Caco-2 (cell line): ENCODE measurements at regions not wholly inside any gene's neighbourhood (a gene's known extent, or its start where the extent isn't known, plus 50 kb on each side); places are given as distances from the start of the nearest gene placed in this dataset.

Experiments used
- BruUV-seq: library from RNA; stranded (reverse); fragments of 400-500 nt; replicated peaks from 2 replicates; lab custom pipeline; 2021; lab: Mats Ljungman, UMichigan
- CTCF ChIA-PET: fragments of 300-600 bp; sonication (Branson Sonifier 250); formaldehyde crosslinking; loops from one replicate; lab custom pipeline; 2022; ENCODE audit warnings: antibody characterized with exemption; lab: Charles Lee
- POLR2A ChIA-PET: fragments of 300-600 bp; sonication (Branson Sonifier 250); formaldehyde crosslinking; loops from one replicate; lab custom pipeline; 2022; ENCODE audit warnings: antibody characterized with exemption; lab: Charles Lee
- DNase-seq, 2 experiments: peaks; one replicate each; pipeline versions ENCODE4 v3.0.0 to v3.0.0-alpha.2; 2020 to 2022
- H3K27me3 ChIP-seq: replicated peaks from 2 replicates; pipeline ENCODE4 v1.6.0; 2011; ENCODE audit warnings: low read length; ENCODE audit not compliant: control insufficient read depth, insufficient read depth
- H3K36me3 ChIP-seq: 2 replicates; pipeline ENCODE4 v1.5.1; 2011; ENCODE audit warnings: low read length; ENCODE audit not compliant: control insufficient read depth, insufficient read depth
- H3K4me1 ChIP-seq: fragments of 250-450 bp; sonication (Bioruptor Pico); 2 replicates; pipeline ENCODE4 v1.5.1; 2020; ENCODE audit warnings: mild to moderate bottlenecking
- H3K4me3 ChIP-seq: 2 replicates; pipeline ENCODE4 v1.5.1; 2011; ENCODE audit warnings: low read depth, mild to moderate bottlenecking, control low read depth, low read length
- H3K9me3 ChIP-seq: fragments of 250-450 bp; sonication (Bioruptor Pico); 2 replicates; pipeline ENCODE4 v1.5.1; 2020; ENCODE audit warnings: mild to moderate bottlenecking, moderate library complexity
- H3K27ac Mint-ChIP-seq: one replicate; pipeline ENCODE4 v1.8.0; 2022; ENCODE audit warnings: mixed read lengths; ENCODE audit not compliant: unreplicated experiment
- H3K27me3 Mint-ChIP-seq: one replicate; pipeline ENCODE4 v1.8.0; 2022; ENCODE audit warnings: mixed read lengths; ENCODE audit not compliant: insufficient read depth, unreplicated experiment
- H3K36me3 Mint-ChIP-seq: one replicate; pipeline ENCODE4 v1.8.0; 2022; ENCODE audit warnings: mild to moderate bottlenecking, mixed read lengths; ENCODE audit not compliant: insufficient read depth, unreplicated experiment
- H3K4me1 Mint-ChIP-seq: one replicate; pipeline ENCODE4 v1.8.0; 2022; ENCODE audit warnings: low read depth, mixed read lengths; ENCODE audit not compliant: unreplicated experiment
- H3K4me3 Mint-ChIP-seq: one replicate; pipeline ENCODE4 v1.8.0; 2022; ENCODE audit warnings: mild to moderate bottlenecking, moderate library complexity, mixed read lengths; ENCODE audit not compliant: unreplicated experiment
- H3K9me3 Mint-ChIP-seq: one replicate; pipeline ENCODE4 v1.8.0; 2022; ENCODE audit warnings: mixed read lengths; ENCODE audit not compliant: unreplicated experiment
- intact Hi-C: fragments of 100-400 bp; cut with micrococcal nuclease; formaldehyde crosslinking; loops from one replicate; pipeline ENCODE4 v1.10.0; 2022; ENCODE audit not compliant: unreplicated experiment
- TF ChIP-seq, protein P1 (sequence below), 2 experiments: fragments of 200-600 bp in 1 of 2; IDR thresholded peaks; 1 replicate in 1 of 2; 2 replicates in 1 of 2; pipeline versions ENCODE4 v1.5.1 to v1.8.0; 2011 to 2022; ENCODE audit warnings: antibody characterized with exemption in 1 of 2, control low read depth in 1 of 2, inconsistent platforms in 1 of 2, low read depth in 1 of 2, low read length in 1 of 2, mild to moderate bottlenecking in 1 of 2, moderate library complexity in 1 of 2; ENCODE audit not compliant: insufficient read depth in 1 of 2, severe bottlenecking in 1 of 2, unreplicated experiment in 1 of 2

DNA sequence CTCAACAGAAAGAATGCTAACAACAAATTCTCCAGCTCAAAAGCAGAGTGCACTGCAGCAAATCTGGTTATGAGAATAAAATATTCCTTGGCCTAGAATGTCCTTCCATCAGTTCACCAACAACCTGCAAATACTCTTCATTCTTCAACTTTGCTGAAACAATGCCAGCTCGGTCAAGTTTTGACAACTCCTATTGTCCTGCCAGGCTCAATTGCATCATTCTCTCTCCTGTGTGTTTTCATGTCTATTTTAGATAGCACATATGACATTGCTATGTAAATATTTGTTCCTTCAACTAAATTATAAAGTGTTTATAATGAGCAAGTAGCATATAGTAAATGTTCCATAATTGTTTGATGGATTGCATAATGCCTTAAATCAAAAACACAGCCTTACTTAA, 463.8 kb downstream of the TLE1 start:
- no peaks in the 10 kb centered on the region for H3K36me3 ChIP-seq
- no peaks in the 10 kb centered on the region for H3K36me3 Mint-ChIP-seq
- no peaks in the 10 kb centered on the region for H3K9me3 Mint-ChIP-seq
- TF ChIP-seq, protein P1, sequence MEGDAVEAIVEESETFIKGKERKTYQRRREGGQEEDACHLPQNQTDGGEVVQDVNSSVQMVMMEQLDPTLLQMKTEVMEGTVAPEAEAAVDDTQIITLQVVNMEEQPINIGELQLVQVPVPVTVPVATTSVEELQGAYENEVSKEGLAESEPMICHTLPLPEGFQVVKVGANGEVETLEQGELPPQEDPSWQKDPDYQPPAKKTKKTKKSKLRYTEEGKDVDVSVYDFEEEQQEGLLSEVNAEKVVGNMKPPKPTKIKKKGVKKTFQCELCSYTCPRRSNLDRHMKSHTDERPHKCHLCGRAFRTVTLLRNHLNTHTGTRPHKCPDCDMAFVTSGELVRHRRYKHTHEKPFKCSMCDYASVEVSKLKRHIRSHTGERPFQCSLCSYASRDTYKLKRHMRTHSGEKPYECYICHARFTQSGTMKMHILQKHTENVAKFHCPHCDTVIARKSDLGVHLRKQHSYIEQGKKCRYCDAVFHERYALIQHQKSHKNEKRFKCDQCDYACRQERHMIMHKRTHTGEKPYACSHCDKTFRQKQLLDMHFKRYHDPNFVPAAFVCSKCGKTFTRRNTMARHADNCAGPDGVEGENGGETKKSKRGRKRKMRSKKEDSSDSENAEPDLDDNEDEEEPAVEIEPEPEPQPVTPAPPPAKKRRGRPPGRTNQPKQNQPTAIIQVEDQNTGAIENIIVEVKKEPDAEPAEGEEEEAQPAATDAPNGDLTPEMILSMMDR (IDR thresholded peaks at IDR 0.05; ENCODE audit: insufficient read depth in 1 of 2, low read depth in 1 of 2, low read length in 1 of 2, severe bottlenecking in 1 of 2, unreplicated experiment in 1 of 2), result no peak
- no TSS peak for BruUV-seq
- intact Hi-C loops, result no loop called here
- POLR2A ChIA-PET, result no interaction called here
- H3K4me3 ChIP-seq, result no peak overlapping the region
- H3K27me3 Mint-ChIP-seq, result no peaks in the 10 kb centered on the region
- no peaks in the 10 kb centered on the region for H3K9me3 ChIP-seq
- no peak for DNase-seq
- H3K4me1 Mint-ChIP-seq, result no peaks in the 10 kb centered on the region
- no peak overlapping the region for H3K4me3 Mint-ChIP-seq
- no peaks in the 10 kb centered on the region for H3K4me1 ChIP-seq
- CTCF ChIA-PET, result no interaction called here
- no peaks in the 10 kb centered on the region for H3K27me3 ChIP-seq
- H3K27ac Mint-ChIP-seq, result no peak overlapping the region

DNA sequence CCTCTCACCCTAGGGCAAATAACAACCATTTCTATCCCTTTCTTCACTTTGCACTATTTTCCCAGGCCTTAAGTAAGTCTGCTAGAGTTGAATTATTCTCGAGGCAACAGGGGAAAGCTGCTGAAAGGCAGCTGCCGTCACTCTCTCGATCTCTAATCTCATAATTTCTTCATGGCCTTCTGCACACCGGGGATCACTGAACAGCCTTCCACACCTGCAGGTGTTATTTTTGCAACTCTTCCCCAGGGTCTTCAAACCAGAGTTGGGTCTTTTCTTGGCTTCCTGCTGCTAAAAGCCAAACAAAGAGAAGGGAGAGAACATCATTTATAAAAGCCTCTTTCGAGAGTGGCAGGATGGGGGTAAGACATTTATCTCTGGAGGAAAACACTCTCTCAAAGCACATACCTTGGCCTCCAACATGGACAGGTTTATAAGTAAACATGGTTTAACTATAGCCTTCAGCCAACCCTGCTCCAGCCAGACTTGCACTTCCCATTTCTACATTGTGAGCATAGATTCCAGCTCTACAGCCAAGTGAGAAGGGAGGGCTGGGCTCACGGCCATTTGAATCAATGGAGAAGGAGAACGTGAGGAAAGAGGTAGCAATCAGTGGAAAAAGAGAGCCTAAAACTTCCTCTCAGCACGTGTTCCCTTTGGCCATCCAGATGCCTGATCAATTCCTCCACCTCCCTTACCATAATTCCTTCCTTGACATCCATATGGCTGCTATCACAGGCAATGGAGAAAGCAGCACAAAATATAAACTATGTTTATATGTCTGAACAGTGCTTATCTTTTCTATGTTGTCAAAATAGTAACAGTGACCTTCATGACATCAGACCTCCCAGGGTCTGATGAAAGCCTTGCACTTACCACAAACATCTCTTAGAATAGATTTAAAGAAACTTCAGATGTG, 464.9 kb downstream of the TLE1 start:
- DNase-seq, result no peak

DNA sequence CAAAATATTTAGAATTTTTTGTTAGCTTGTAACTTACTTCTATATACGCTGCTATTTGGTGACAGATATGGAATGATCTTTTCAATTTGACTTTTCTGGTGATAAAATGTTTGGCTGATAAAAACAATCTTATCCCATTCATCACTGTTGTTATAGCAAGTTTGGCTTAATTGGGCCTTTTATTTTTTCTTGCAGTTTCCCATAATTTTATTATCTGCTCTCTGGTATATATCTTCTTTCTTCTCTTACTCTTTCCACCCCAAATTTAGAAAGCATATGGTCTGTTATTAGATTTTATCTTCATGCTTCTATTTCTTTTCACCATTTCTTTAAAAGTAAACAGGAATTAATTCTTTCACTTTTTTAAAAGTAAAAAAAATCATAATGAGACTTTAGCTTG, 474.4 kb downstream of the TLE1 start:
- TF ChIP-seq, protein P1 (IDR thresholded peaks at IDR 0.05; ENCODE audit: insufficient read depth in 1 of 2, low read depth in 1 of 2, low read length in 1 of 2, severe bottlenecking in 1 of 2, unreplicated experiment in 1 of 2), result no peak
- Mint-ChIP-seq H3K27ac (no peak overlapping the region), H3K36me3 (no peaks in the 10 kb centered on the region), H3K4me1 (no peaks in the 10 kb centered on the region), H3K9me3 (no peaks in the 10 kb centered on the region), H3K27me3 (no peaks in the 10 kb centered on the region), H3K4me3 (no peak overlapping the region)
- ChIA-PET POLR2A (no interaction called here), CTCF (no interaction called here)
- no peak overlapping the region for H3K4me3 ChIP-seq
- no peak for DNase-seq
- H3K36me3 ChIP-seq, result no peaks in the 10 kb centered on the region
- intact Hi-C loops, result no loop called here
- no TSS peak for BruUV-seq
- no peaks in the 10 kb centered on the region for H3K9me3 ChIP-seq
- H3K27me3 ChIP-seq, result no peaks in the 10 kb centered on the region
- H3K4me1 ChIP-seq, result no peaks in the 10 kb centered on the region

More for the DNA sequence above, 464.9 kb downstream of the TLE1 start:
- H3K4me3 ChIP-seq, result no peak overlapping the region
- H3K4me1 ChIP-seq, result no peaks in the 10 kb centered on the region
- no peaks in the 10 kb centered on the region for H3K9me3 ChIP-seq
- no TSS peak for BruUV-seq
- Mint-ChIP-seq H3K27ac (no peak overlapping the region), H3K9me3 (no peaks in the 10 kb centered on the region), H3K27me3 (no peaks in the 10 kb centered on the region), H3K4me3 (no peak overlapping the region), H3K4me1 (no peaks in the 10 kb centered on the region), H3K36me3 (no peaks in the 10 kb centered on the region)
- no peaks in the 10 kb centered on the region for H3K27me3 ChIP-seq
- ChIA-PET POLR2A (no interaction called here), CTCF (no interaction called here)
- TF ChIP-seq, protein P1 (IDR thresholded peaks at IDR 0.05; ENCODE audit: insufficient read depth in 1 of 2, low read depth in 1 of 2, low read length in 1 of 2, severe bottlenecking in 1 of 2, unreplicated experiment in 1 of 2), result no peak
- intact Hi-C loops, result no loop called here
- no peaks in the 10 kb centered on the region for H3K36me3 ChIP-seq
